SU-DHL-6 (cell line): ENCODE measurements at regions not wholly inside any gene's neighbourhood (a gene's known extent, or its start where the extent isn't known, plus 50 kb on each side); places are given as distances from the start of the nearest gene placed in this dataset.
"Not testable (repeated sequence)": the region's sequence is repeated elsewhere in the genome, so short reads cannot be mapped to it uniquely, and the experiment has no call there.

Experiments
- H2AFZ ChIP-seq: fragments of 200-600 bp; sonication (generic); 2 replicates; pipeline ENCODE4 v1.6.1; 2014; ENCODE audit warnings: low read depth, mild to moderate bottlenecking, moderate library complexity, mixed read lengths, antibody characterized with exemption, low read length; ENCODE audit not compliant: severe bottlenecking
- H3F3A ChIP-seq: fragments of 200-600 bp; shearing (Covaris generic); 2 replicates; pipeline ENCODE4 v1.6.0; 2016; ENCODE audit warnings: antibody characterized with exemption, mild to moderate bottlenecking; ENCODE audit not compliant: insufficient read depth
- H3K27ac ChIP-seq: fragments of 200-600 bp; sonication (generic); 2 replicates; pipeline ENCODE4 v1.5.1; 2016; ENCODE audit warnings: low read depth, mild to moderate bottlenecking, low read length, moderate library complexity, mixed read lengths
- H3K27me3 ChIP-seq: fragments of 200-600 bp; sonication (generic), shearing (Covaris generic); 2 replicates; pipeline ENCODE4 v1.6.0; 2014; ENCODE audit warnings: mild to moderate bottlenecking, low read length
- H3K36me3 ChIP-seq: fragments of 200-600 bp; sonication (generic); 2 replicates; pipeline ENCODE4 v1.6.1; 2014; ENCODE audit warnings: mild to moderate bottlenecking, low read length, mixed read lengths
- H3K4me2 ChIP-seq: fragments of 300-600, 200-600 bp; shearing (Covaris generic), sonication (generic); 2 replicates; pipeline ENCODE4 v1.6.0; 2014; ENCODE audit warnings: low read length, low read depth, mild to moderate bottlenecking; ENCODE audit not compliant: poor library complexity, severe bottlenecking
- H3K4me3 ChIP-seq: fragments of 200-600 bp; sonication (generic); 2 replicates; pipeline ENCODE4 v1.5.1; 2014; ENCODE audit warnings: antibody characterized with exemption, low read length, mild to moderate bottlenecking, mixed read lengths; ENCODE audit not compliant: insufficient read depth, poor library complexity, severe bottlenecking
- H3K79me2 ChIP-seq: fragments of 200-600 bp; sonication (generic); 2 replicates; pipeline ENCODE4 v1.6.1; 2014; ENCODE audit warnings: mild to moderate bottlenecking, low read length, moderate library complexity; ENCODE audit not compliant: insufficient read depth
- H3K9ac ChIP-seq: fragments of 200-600 bp; sonication (generic); 2 replicates; pipeline ENCODE4 v1.7.0; 2014; ENCODE audit warnings: mild to moderate bottlenecking, low read length
- H3K9me2 ChIP-seq: fragments of 200-600 bp; sonication (generic); replicated peaks from 2 replicates; pipeline ENCODE4 v1.6.1; 2014; ENCODE audit warnings: low read length; ENCODE audit not compliant: insufficient read depth
- H3K9me3 ChIP-seq: fragments of 200-600 bp; sonication (generic); 2 replicates; pipeline ENCODE4 v1.6.1; 2014; ENCODE audit warnings: low read length, mixed read lengths; ENCODE audit not compliant: insufficient read depth
- H4K20me1 ChIP-seq: fragments of 200-600 bp; sonication (generic); 2 replicates; pipeline ENCODE4 v1.6.1; 2014; ENCODE audit warnings: low read depth, mild to moderate bottlenecking, antibody characterized with exemption, low read length, moderate library complexity, mixed read lengths
- EZH2phosphoT487 ChIP-seq: fragments of 200-600 bp; sonication (generic), shearing (Covaris generic); conservative IDR thresholded peaks from 2 replicates; pipeline ENCODE4 v1.6.1; 2018; ENCODE audit warnings: mild to moderate bottlenecking, antibody characterized with exemption, low read length, moderate library complexity, mixed read lengths
- TF ChIP-seq, protein P1 (sequence below): fragments of 200-600 bp; sonication (generic); IDR thresholded peaks from one replicate; pipeline ENCODE4 v1.5.1; 2017; ENCODE audit warnings: antibody characterized with exemption, mild to moderate bottlenecking, low read length, moderate library complexity; ENCODE audit not compliant: insufficient read depth, poor library complexity, severe bottlenecking

DNA sequence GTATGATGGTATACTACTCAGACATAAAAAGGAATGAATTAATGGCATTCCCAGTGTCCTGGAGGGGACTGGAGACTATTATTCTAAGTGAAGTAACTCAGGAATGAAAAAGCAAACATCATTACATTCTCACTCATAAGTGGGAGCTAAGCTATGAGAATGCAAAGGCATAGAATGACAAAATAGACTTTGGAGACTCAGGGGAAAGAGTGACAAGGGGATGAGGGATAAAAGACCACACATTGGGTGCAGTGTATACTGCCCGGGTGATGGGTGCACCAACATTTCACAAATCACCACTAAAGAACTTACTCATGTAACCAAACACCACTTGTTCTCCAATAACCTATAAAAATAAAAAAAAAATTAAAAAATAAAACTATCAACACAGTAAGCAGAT lies 587.3 kb upstream of the RGMB start:
- H2AFZ ChIP-seq, result no peak overlapping the region
- H3K9ac ChIP-seq, result no peak overlapping the region
- H3K9me3 ChIP-seq, result no peaks in the 10 kb centered on the region
- no peak for TF ChIP-seq EZH2phosphoT487
- TF ChIP-seq, protein P1, sequence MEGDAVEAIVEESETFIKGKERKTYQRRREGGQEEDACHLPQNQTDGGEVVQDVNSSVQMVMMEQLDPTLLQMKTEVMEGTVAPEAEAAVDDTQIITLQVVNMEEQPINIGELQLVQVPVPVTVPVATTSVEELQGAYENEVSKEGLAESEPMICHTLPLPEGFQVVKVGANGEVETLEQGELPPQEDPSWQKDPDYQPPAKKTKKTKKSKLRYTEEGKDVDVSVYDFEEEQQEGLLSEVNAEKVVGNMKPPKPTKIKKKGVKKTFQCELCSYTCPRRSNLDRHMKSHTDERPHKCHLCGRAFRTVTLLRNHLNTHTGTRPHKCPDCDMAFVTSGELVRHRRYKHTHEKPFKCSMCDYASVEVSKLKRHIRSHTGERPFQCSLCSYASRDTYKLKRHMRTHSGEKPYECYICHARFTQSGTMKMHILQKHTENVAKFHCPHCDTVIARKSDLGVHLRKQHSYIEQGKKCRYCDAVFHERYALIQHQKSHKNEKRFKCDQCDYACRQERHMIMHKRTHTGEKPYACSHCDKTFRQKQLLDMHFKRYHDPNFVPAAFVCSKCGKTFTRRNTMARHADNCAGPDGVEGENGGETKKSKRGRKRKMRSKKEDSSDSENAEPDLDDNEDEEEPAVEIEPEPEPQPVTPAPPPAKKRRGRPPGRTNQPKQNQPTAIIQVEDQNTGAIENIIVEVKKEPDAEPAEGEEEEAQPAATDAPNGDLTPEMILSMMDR, result no peak
- no peaks in the 10 kb centered on the region for H3K9me2 ChIP-seq
- H3K4me3 ChIP-seq, result no peak overlapping the region
- no peaks in the 10 kb centered on the region for H3K79me2 ChIP-seq
- no peaks in the 10 kb centered on the region for H4K20me1 ChIP-seq
- no peaks in the 10 kb centered on the region for H3F3A ChIP-seq
- no peak overlapping the region for H3K27ac ChIP-seq
- H3K36me3 ChIP-seq, result no peaks in the 10 kb centered on the region
- H3K27me3 ChIP-seq, result no peaks in the 10 kb centered on the region
- H3K4me2 ChIP-seq, result no peak overlapping the region

DNA sequence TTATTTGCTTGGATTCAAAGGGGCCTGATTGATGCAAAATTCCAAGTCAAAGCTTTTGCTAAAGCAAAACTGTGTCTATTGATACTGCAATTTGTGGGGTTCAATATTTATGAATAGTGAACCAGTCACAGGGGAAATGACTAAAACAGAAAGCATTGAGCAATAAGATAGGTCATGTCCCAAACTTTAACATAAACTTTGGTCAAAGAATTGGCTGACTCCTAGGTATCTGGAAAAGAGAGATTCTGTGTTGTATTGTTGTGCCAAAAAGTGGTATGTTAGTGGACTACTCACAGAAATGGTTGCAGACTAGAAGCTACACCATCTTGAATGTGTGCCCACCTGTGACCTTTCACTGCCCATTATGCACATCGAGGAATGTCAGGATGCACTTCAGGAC lies 585.5 kb upstream of the RGMB start:
- H3K79me2 ChIP-seq, result no peaks in the 10 kb centered on the region
- no peak overlapping the region for H3K9ac ChIP-seq
- H3K4me2 ChIP-seq, result no peak overlapping the region
- no peak overlapping the region for H3K27ac ChIP-seq
- no peaks in the 10 kb centered on the region for H4K20me1 ChIP-seq
- no peaks in the 10 kb centered on the region for H3K36me3 ChIP-seq
- no peaks in the 10 kb centered on the region for H3K9me3 ChIP-seq
- H2AFZ ChIP-seq, result no peak overlapping the region
- no peak overlapping the region for H3K4me3 ChIP-seq
- H3K9me2 ChIP-seq, result no peaks in the 10 kb centered on the region
- no peaks in the 10 kb centered on the region for H3K27me3 ChIP-seq
- no peaks in the 10 kb centered on the region for H3F3A ChIP-seq
- no peak for TF ChIP-seq EZH2phosphoT487
- TF ChIP-seq, protein P1, result no peak

- not testable (repeated sequence) for H3K9me3 ChIP-seq, H4K20me1 ChIP-seq, H3K27ac ChIP-seq, H3K36me3 ChIP-seq, H2AFZ ChIP-seq, H3K4me2 ChIP-seq, H3K9me2 ChIP-seq, H3K79me2 ChIP-seq, H3K9ac ChIP-seq, H3K27me3 ChIP-seq, H3K4me3 ChIP-seq, H3F3A ChIP-seq
Measured at GRCh38 chr5:98190344-98190743, 583.1 kb upstream of the RGMB start.

GRCh38 chr5:98193921-98194760 lies 579.3 kb upstream of the RGMB start:
- Histone ChIP-seq H3K27me3 (no peaks in the 10 kb centered on the region), H3K9me3 (no peaks in the 10 kb centered on the region), H3K36me3 (no peaks in the 10 kb centered on the region), H3K4me3 (no peak overlapping the region), H3K4me2 (no peak overlapping the region), H4K20me1 (no peaks in the 10 kb centered on the region), H3F3A (no peaks in the 10 kb centered on the region), H3K9ac (no peak overlapping the region), H3K27ac (no peak overlapping the region), H3K9me2 (no peaks in the 10 kb centered on the region), H3K79me2 (no peaks in the 10 kb centered on the region), H2AFZ (no peak overlapping the region)
- TF ChIP-seq, protein P1, result no peak
